Lower leg skin (tissue), 3 donors: ENCODE measurements at regions not wholly inside any gene's neighbourhood (a gene's known extent, or its start where the extent isn't known, plus 50 kb on each side); places are given as distances from the start of the nearest gene placed in this dataset.
"Not testable (repeated sequence)": the region's sequence is repeated elsewhere in the genome, so short reads cannot be mapped to it uniquely, and the experiment has no call there.

Experiments used
- POLR2A ChIP-seq, 2 donors: fragments of 450-650 bp; IDR thresholded peaks; one replicate each; pipeline ENCODE4 v1.6.1; 2016 to 2017; ENCODE audit warnings: antibody characterized with exemption in 2 of 2, mild to moderate bottlenecking in 1 of 2, moderate library complexity in 1 of 2
- TF ChIP-seq, protein P1 (sequence below), 3 donors: fragments of 450-650 bp; IDR thresholded peaks; one replicate each; pipeline ENCODE4 v1.5.1; 2016; ENCODE audit warnings: antibody characterized with exemption in 3 of 3, mild to moderate bottlenecking in 3 of 3, moderate library complexity in 2 of 3

DNA sequence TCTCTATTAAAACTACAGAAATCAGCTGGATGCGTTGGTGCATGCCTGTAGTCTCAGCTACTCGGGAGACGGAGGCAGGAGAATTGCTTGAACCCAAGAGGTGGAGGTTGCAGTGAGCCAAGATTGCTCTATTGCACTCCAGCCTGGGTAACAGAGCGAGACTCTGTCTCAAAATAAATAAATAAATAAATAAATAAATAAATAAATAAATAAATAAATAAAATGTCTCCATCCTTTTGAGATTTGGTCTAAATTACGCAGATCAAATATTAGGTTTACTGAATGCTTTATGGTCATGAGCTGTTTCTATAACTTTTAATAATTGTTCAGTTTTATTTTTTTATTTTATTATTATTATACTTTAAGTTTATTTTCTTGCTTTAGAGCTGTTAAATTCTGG is 344.0 kb upstream of the POU3F4 start:
- TF ChIP-seq, protein P1, sequence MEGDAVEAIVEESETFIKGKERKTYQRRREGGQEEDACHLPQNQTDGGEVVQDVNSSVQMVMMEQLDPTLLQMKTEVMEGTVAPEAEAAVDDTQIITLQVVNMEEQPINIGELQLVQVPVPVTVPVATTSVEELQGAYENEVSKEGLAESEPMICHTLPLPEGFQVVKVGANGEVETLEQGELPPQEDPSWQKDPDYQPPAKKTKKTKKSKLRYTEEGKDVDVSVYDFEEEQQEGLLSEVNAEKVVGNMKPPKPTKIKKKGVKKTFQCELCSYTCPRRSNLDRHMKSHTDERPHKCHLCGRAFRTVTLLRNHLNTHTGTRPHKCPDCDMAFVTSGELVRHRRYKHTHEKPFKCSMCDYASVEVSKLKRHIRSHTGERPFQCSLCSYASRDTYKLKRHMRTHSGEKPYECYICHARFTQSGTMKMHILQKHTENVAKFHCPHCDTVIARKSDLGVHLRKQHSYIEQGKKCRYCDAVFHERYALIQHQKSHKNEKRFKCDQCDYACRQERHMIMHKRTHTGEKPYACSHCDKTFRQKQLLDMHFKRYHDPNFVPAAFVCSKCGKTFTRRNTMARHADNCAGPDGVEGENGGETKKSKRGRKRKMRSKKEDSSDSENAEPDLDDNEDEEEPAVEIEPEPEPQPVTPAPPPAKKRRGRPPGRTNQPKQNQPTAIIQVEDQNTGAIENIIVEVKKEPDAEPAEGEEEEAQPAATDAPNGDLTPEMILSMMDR (IDR thresholded peaks at IDR 0.05) = not testable (repeated sequence)
- not testable (repeated sequence) for TF ChIP-seq POLR2A (IDR thresholded peaks at IDR 0.05)
